CD4-positive, alpha-beta T cell treated with Interleukin-6 for 4 hours (primary cell): ENCODE measurements at regions not wholly inside any gene's neighbourhood (a gene's known extent, or its start where the extent isn't known, plus 50 kb on each side); places are given as distances from the start of the nearest gene placed in this dataset.

Source experiments
- DNase-seq: peaks from one replicate; pipeline ENCODE4 v3.0.0-alpha.2; 2020; ENCODE audit warnings: mixed read lengths

GRCh38 chr14:83384253-83384652, 1850.6 kb upstream of the SEL1L start:
- DNase-seq = no peak

GRCh38 chr14:83395321-83395720, 1861.7 kb upstream of the SEL1L start:
- no peak for DNase-seq

- DNase-seq = no peak
Observed at GRCh38 chr14:83416476-83416875, 1882.8 kb upstream of the SEL1L start.

GRCh38 chr14:83419420-83419819, 1885.8 kb upstream of the SEL1L start:
- no peak for DNase-seq

DNA sequence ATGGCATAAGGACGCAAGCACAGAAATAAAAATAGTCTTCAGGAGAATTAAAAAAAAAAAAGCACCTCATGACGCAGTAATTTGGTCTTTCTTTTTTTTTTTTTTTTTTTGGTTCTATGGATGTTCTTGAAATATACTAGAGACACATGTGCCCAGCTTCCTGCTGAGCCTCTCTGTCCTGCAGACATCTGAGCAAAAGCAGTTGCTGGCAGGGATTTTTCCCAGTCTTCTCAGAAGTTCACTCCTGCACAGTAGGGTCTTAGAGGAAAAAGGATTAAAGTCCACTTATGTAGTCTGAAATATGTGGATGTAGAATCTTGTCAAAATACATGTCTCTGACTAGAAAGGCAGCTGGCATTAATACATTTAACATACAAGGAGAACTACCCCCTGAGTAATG, 1888.1 kb upstream of the SEL1L start:
- DNase-seq = no peak

GRCh38 chr14:83425138-83425537, 1891.5 kb upstream of the SEL1L start:
- DNase-seq = no peak

DNA sequence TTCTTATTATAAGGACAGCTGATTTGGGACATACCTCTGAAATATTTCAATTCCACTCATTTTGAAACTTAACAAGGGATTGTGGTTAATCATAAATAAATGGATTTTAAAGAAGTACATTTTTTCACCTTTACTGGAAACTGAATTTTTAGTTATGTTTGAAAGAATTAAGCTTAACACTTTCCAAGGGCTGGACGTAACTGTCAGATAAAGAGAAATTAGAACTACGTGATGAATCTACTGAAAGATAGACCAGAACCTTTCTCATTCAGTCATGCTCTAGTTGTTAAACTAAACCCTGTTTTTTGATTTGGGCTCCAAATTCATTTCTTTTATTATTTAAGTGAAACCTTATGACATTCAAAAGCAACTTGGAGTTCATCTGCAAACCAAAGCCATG, 1892.1 kb upstream of the SEL1L start:
- DNase-seq = no peak

GRCh38 chr14:83433618-83434017, 1900.0 kb upstream of the SEL1L start:
- DNase-seq = no peak

GRCh38 chr14:83441801-83442200, 1908.1 kb upstream of the SEL1L start:
- no peak for DNase-seq

DNA sequence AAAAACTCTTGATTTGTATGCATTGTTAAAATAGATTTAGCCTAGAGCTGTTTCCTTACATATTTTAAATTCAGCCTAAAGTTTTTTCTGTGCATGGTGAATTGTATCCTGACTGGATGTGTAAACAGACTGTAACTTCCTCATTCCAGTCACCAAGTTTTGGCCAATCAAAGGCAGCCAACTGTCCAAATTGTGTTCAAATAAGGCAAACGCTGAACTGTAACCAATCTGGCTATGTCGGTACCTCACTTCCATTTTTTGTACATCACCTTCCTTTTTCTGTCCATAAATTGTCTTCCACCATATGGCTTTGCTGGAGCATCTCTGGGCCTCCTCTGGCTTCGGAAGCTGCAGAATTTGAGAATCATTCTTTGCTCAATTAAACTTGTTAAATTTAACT, 1921.9 kb upstream of the SEL1L start:
- no peak for DNase-seq

- DNase-seq = no peak
Observed at GRCh38 chr14:83461521-83461920, 1927.9 kb upstream of the SEL1L start.

DNA sequence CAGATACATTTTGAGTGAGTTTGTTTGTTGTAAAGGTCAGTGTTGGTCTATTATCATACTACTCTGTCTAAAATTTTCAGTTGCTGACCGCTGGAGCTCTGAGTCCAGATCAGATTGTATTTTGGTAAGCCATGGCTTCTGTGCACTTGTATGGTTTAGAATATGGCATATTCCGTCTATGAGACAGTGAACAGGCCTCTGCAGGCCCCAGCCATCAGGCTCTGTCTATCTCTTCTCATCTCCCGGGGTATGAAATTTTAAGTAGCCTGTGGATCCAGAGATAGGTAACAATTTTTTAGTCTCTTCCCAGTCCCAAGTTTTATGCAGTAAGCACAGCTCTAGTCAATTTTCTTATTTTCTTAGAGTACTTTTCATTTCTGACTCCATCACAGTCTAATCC, 1929.1 kb upstream of the SEL1L start:
- no peak for DNase-seq

DNA sequence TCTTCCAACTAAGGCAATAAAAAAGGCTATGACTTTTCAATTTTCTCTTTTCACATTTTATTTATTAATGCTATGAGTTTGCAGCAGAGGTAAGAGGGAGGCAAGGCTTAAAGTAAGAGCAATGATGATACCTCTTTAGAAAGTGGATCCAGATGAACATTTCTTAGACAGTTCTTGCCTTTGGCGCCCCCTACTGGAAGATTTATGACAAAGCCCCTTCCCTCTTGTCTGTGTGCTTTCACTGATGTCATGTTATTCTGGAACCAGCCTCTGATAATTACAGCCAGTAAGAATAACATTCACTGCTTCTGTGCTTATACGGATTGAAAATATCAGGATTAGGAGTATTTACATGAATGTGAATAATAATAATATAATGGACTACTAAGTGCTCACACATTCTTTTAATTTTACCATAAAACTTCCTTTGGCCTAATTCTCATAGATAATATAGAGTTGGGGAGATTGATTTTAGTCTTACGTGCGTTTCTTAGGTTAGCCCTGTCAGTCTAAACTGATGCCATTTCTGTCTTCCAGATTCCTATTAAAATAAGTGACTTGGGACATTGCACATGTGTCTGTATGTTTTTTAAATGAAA, 1929.9 kb upstream of the SEL1L start:
- no peak for DNase-seq

DNA sequence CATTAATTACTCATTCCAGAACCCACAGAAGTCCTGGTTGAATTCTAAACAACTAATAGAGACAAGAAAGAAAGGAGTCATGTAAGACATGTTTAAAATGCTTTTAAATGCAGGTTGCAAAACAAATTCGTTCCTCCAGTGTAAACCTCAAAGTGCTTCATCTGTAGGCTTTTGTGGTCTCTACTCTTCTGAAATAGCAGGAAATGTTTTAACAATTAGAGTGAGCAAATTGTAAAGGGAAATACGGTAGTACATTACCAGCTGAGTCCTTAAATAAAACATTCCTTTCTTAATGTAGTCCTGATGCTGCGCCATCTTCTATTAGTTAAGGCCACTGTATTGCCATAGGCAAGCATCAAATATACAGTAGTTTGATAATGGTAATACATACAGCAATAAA, 1934.2 kb upstream of the SEL1L start:
- DNase-seq = no peak

DNA sequence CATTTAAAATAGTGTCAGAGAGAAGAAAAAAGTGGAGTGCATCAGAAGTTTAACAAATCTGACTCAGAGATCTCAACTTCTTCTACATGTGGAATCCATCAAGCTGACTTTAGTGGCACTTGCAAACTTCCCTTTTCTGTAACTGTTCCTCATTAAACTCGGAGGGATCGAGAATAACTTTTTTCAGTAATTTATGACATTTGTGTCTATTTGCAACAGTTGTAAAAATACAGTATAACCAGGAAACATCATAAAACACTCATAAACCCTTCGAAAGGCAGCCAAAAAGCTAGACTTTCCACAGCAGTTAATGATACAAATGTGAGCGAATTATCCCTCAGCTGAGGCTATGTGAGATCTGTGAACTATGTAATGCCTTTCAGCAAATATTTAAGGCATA, 1936.8 kb upstream of the SEL1L start:
- DNase-seq = no peak

GRCh38 chr14:83470959-83471695, 1937.5 kb upstream of the SEL1L start:
- no peak for DNase-seq

GRCh38 chr14:83473416-83474235, 1940.0 kb upstream of the SEL1L start:
- DNase-seq = no peak

DNA sequence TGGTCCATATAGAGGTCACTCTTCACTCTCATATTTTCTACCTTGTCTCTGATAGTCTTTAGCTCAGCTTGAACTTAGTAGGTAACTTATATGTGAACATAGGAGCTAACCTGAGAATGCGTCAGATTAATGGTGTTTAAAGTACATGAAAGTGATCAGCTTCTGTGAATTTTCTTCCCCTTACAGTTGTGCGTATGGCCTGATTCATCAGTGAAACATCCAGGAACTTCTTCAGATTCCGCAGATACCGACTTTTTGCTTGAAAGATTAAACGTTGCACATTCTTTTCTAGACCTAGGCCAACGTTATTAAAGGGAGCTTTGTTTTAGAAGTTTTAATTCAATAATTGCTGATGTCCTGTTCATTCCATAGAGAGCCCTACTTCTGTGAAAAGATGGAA, 1945.1 kb upstream of the SEL1L start:
- no peak for DNase-seq

GRCh38 chr14:83483063-83483462, 1949.4 kb upstream of the SEL1L start:
- DNase-seq = no peak

DNA sequence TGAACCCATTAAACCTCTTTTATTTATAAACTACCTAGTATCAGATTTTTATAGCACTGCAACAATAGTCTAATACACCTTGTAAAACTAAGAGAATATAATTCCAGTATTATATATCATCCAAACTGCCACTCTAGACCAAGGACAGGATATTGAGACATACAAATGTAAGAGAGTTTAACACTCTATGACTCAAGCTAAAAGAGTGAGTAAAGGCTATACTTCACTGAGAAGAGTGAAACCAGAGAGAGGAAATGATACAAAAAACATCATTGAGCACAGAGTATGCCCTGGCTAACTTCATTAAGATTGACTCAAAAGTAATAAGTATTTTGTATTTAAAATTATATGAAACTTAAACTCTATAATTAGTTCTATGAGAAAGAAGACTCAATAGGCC, 1951.9 kb upstream of the SEL1L start:
- no peak for DNase-seq

- no peak for DNase-seq
Observed at GRCh38 chr14:83491091-83491490, 1957.4 kb upstream of the SEL1L start.

DNA sequence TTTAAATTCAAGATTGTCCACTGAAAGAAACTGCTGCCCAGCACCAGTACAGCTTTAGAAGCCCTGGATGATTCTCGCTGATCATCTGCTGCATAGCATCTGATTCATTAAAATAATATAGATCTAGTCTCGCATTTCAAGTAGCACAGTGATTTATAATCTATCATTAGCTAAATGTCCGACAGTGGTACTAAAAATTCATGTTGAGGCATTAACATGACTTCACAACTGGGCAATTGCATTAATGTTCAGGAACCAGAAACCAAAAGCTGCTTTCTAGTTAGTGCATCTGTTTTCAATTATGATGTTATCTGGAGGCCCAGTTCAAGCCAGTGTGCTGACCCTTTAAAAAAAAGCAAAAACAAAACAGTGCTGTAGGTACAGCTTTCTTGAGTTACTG, 1987.2 kb upstream of the SEL1L start:
- no peak for DNase-seq

- no peak for DNase-seq
Observed at GRCh38 chr14:83529531-83529930, 1995.9 kb upstream of the SEL1L start.

- no peak for DNase-seq
Observed at GRCh38 chr14:83533734-83534133, 1996.2 kb upstream of the FLRT2 start.
